OCI-LY7 (cell line): ENCODE measurements at regions not wholly inside any gene's neighbourhood (a gene's known extent, or its start where the extent isn't known, plus 50 kb on each side); places are given as distances from the start of the nearest gene placed in this dataset.
"Not testable (repeated sequence)": the region's sequence is repeated elsewhere in the genome, so short reads cannot be mapped to it uniquely, and the experiment has no call there.

Experiments used
- CTCF ChIP-seq: fragments of 200-600 bp; sonication (generic); conservative IDR thresholded peaks from 2 replicates; pipeline ENCODE4 v1.5.1; 2014; ENCODE audit warnings: mild to moderate bottlenecking, antibody characterized with exemption, low read length, moderate library complexity, mixed read lengths
- EZH2phosphoT487 ChIP-seq: fragments of 200-600 bp; sonication (generic); IDR thresholded peaks from 2 replicates; pipeline ENCODE4 v1.6.1; 2018; ENCODE audit warnings: low read depth, borderline replicate concordance, mild to moderate bottlenecking, mixed run types, antibody characterized with exemption, low read length, moderate library complexity, mixed read lengths

GRCh38 chr20:30959208-30959607 is 298.3 kb upstream of the DEFB115 start:
- TF ChIP-seq CTCF, EZH2phosphoT487: not testable (repeated sequence)
